RWPE2 (cell line): ENCODE measurements at regions not wholly inside any gene's neighbourhood (a gene's known extent, or its start where the extent isn't known, plus 50 kb on each side); places are given as distances from the start of the nearest gene placed in this dataset.

Experiments used
- ATAC-seq: fragments of 200-7000 bp; cut with Tn5 transposase; 3 replicates; pipeline ENCODE4 v1.9.1; 2021; ENCODE audit warnings: low read depth
- DNase-seq: peaks from one replicate; pipeline ENCODE4 v3.0.0-alpha.2; 2020; ENCODE audit warnings: low spot score
- H3K27ac ChIP-seq: fragments of 450-650 bp; 2 replicates; pipeline ENCODE4 v1.5.1; 2017; ENCODE audit warnings: mild to moderate bottlenecking; ENCODE audit not compliant: poor library complexity, severe bottlenecking
- H3K27me3 ChIP-seq: fragments of 250-450 bp; sonication (Bioruptor Pico); 2 replicates; pipeline ENCODE4 v1.5.1; 2021; ENCODE audit warnings: mild to moderate bottlenecking, moderate library complexity; ENCODE audit not compliant: insufficient read depth, poor library complexity, severe bottlenecking
- H3K36me3 ChIP-seq: fragments of 250-450 bp; sonication (Bioruptor Pico); 2 replicates; pipeline ENCODE4 v1.5.1; 2020; ENCODE audit warnings: low read depth, mild to moderate bottlenecking, moderate library complexity
- H3K4me1 ChIP-seq: fragments of 250-450 bp; sonication (Bioruptor Pico); 2 replicates; pipeline ENCODE4 v1.5.1; 2021; ENCODE audit warnings: mild to moderate bottlenecking, moderate library complexity; ENCODE audit not compliant: insufficient read depth, poor library complexity, severe bottlenecking
- H3K4me3 ChIP-seq: fragments of 250-450 bp; sonication (Bioruptor Pico); 2 replicates; pipeline ENCODE4 v1.5.1; 2021; ENCODE audit warnings: mild to moderate bottlenecking, moderate library complexity; ENCODE audit not compliant: severe bottlenecking
- H3K9me3 ChIP-seq: fragments of 250-450 bp; sonication (Bioruptor Pico); 2 replicates; pipeline ENCODE4 v1.5.1; 2021; ENCODE audit warnings: mild to moderate bottlenecking, moderate library complexity; ENCODE audit not compliant: severe bottlenecking
- TF ChIP-seq, protein P1 (sequence below): fragments of 450-650 bp; IDR thresholded peaks from one replicate; pipeline ENCODE4 v1.5.1; 2017; ENCODE audit warnings: mild to moderate bottlenecking, moderate library complexity; ENCODE audit not compliant: poor library complexity, severe bottlenecking

DNA sequence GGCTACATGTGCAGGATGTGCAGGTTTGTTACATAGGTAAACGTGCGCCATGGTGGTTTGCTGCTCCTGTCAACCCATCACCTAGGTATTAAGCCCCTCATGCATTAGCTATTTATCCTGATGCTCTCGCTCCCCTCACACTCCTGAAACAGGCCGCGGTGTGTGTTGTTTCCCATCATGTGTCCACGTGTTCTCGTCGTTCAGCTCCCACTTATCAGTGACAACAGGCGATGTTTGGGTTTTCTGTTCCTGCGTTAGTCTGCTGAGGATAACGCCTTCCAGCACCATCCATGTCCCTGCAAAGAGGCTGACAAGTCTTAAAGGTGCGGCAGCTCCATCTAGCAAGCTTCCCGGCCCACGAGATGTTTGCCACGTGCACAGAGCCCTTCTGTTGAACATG lies 175.1 kb downstream of the FOXL1 start:
- TF ChIP-seq, protein P1, sequence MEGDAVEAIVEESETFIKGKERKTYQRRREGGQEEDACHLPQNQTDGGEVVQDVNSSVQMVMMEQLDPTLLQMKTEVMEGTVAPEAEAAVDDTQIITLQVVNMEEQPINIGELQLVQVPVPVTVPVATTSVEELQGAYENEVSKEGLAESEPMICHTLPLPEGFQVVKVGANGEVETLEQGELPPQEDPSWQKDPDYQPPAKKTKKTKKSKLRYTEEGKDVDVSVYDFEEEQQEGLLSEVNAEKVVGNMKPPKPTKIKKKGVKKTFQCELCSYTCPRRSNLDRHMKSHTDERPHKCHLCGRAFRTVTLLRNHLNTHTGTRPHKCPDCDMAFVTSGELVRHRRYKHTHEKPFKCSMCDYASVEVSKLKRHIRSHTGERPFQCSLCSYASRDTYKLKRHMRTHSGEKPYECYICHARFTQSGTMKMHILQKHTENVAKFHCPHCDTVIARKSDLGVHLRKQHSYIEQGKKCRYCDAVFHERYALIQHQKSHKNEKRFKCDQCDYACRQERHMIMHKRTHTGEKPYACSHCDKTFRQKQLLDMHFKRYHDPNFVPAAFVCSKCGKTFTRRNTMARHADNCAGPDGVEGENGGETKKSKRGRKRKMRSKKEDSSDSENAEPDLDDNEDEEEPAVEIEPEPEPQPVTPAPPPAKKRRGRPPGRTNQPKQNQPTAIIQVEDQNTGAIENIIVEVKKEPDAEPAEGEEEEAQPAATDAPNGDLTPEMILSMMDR: no peak
- no peaks in the 10 kb centered on the region for H3K36me3 ChIP-seq
- no peak overlapping the region for H3K4me3 ChIP-seq
- no peaks in the 10 kb centered on the region for H3K9me3 ChIP-seq
- DNase-seq (peak; percentile 15), ATAC-seq (no peak)
- no peaks in the 10 kb centered on the region for H3K27me3 ChIP-seq
- H3K4me1 ChIP-seq: peaks cover 13% of the 10 kb centered on the region
- H3K27ac ChIP-seq: no peak overlapping the region

DNA sequence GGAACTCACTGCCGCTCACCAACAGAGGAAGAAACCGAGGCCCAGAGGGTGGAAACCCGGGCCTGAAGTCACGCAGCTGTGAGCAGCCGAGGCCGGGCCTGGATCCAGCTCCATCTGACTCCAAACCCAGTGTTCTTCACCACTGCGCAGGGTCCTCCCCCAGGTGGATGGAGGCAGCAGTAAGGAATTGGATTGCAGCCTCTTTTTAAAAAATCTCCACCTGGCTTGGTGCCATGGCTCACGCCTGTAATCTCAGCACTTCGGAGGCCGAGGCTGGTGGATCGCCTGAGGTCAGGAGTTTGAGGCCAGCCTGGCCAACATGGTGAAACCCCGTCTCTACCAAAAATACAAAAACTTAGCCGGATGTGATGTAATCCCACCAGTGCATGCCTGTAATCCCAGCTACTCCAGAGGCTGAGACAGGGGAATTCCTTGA lies 177.2 kb downstream of the FOXL1 start:
- Histone ChIP-seq H3K4me3 (no peak overlapping the region), H3K9me3 (no peaks in the 10 kb centered on the region), H3K36me3 (no peaks in the 10 kb centered on the region), H3K27ac (no peak overlapping the region), H3K27me3 (no peaks in the 10 kb centered on the region), H3K4me1 (peaks cover 13% of the 10 kb centered on the region)
- DNase-seq (peak; percentile 23), ATAC-seq (no peak)
- TF ChIP-seq, protein P1: no peak

DNA sequence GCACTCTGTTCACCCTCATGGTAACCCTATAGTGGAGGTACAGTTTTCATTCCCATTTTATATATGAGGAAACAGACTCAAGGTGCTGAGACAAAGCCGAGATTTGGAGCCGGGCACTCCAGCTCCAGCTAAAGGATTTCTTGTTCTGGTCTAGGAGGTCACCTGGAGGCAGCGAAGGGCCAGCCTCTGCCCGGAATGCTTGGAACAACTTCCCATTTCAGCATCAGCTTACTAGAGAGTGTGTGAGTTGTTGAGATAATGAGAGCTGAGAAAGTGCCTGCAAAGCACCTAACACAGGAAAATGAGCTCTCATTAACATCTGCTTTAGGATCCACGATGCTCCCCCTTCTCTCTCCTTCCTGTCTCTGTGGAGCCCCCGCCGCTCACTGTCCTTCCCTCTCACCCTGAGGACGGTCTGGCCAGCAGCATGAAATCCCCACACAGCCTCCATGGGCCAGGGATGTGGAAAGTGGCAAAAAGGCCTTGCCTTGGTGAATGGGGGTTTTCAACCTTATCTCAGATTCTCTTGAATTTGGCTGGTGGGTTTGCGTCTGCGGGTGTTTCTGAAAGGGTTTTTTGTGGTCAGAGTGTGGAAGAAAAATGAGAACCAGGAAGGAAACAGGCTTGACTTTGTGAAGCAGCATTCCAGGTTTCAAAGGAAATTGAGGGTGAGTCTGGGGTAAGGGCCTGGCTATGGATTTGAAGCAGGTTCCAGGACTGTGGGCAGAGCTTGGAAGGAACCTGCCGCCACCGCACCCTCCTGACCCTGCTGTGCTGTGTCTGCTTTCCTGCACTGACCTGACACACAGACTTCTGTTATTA lies 178.7 kb downstream of the FOXL1 start:
- H3K36me3 ChIP-seq: no peaks in the 10 kb centered on the region
- H3K9me3 ChIP-seq: no peaks in the 10 kb centered on the region
- H3K27me3 ChIP-seq: no peaks in the 10 kb centered on the region
- H3K4me3 ChIP-seq: no peak overlapping the region
- H3K27ac ChIP-seq: no peak overlapping the region
- ATAC-seq (no peak), DNase-seq (peak; percentile 10)
- TF ChIP-seq, protein P1: no peak
- no peaks in the 10 kb centered on the region for H3K4me1 ChIP-seq

DNA sequence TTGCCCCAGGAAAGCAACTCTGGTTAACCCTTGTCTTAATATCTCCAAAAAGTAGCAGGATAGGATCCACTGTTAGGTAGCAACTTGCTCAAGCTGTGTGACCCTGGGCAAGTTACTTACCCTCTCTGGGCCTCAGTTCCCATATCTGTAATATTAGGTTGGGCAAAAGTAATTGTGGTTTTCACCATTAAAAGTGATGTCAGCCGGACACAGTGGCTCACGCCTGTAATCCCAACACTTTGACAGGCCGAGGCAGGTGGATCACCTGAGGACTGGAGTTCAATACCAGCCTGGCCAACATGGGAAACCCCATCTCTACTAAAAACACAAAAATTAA lies 179.3 kb downstream of the FOXL1 start:
- no peaks in the 10 kb centered on the region for H3K36me3 ChIP-seq
- DNase-seq: peak; percentile 10
- no peak for ATAC-seq

More for the DNA sequence above, 179.3 kb downstream of the FOXL1 start:
- H3K27ac ChIP-seq: no peak overlapping the region
- H3K4me1 ChIP-seq: no peaks in the 10 kb centered on the region
- TF ChIP-seq, protein P1: no peak
- H3K27me3 ChIP-seq: no peaks in the 10 kb centered on the region
- no peak overlapping the region for H3K4me3 ChIP-seq
- H3K9me3 ChIP-seq: no peaks in the 10 kb centered on the region
